H9 (cell line): ENCODE measurements at regions not wholly inside any gene's neighbourhood (a gene's known extent, or its start where the extent isn't known, plus 50 kb on each side); places are given as distances from the start of the nearest gene placed in this dataset.

Source experiments
- DNase-seq: peaks from one replicate; pipeline ENCODE4 v3.0.0-alpha.2; 2017
- H2AFZ ChIP-seq: one replicate; pipeline ENCODE4 v1.6.1; 2013; ENCODE audit warnings: mild to moderate bottlenecking, low read length, control low read depth, moderate library complexity
- H2AK5ac ChIP-seq: 2 replicates; pipeline ENCODE4 v1.6.1; 2013; ENCODE audit warnings: low read length, control low read depth, mixed read lengths; ENCODE audit not compliant: insufficient read length
- H2BK120ac ChIP-seq: one replicate; pipeline ENCODE4 v1.6.1; 2013; ENCODE audit warnings: low read depth, mild to moderate bottlenecking, low read length, control low read depth, inconsistent platforms; ENCODE audit not compliant: poor library complexity, severe bottlenecking
- H2BK12ac ChIP-seq: 2 replicates; pipeline ENCODE4 v1.6.1; 2013; ENCODE audit warnings: low read length, control low read depth, mixed read lengths, low read depth; ENCODE audit not compliant: insufficient read length
- H2BK15ac ChIP-seq: 2 replicates; pipeline ENCODE4 v1.6.1; 2013; ENCODE audit warnings: low read depth, low read length, control low read depth
- H2BK20ac ChIP-seq: one replicate; pipeline ENCODE4 v1.6.1; 2013; ENCODE audit warnings: low read depth, mild to moderate bottlenecking, low read length, control low read depth, inconsistent platforms; ENCODE audit not compliant: poor library complexity, severe bottlenecking
- H2BK5ac ChIP-seq: 2 replicates; pipeline ENCODE4 v1.6.1; 2013; ENCODE audit warnings: low read length, control low read depth, mixed read lengths; ENCODE audit not compliant: insufficient read length
- H3K14ac ChIP-seq: 2 replicates; pipeline ENCODE4 v1.6.1; 2013; ENCODE audit warnings: low read length, control low read depth; ENCODE audit not compliant: insufficient read depth
- H3K18ac ChIP-seq: 2 replicates; pipeline ENCODE4 v1.6.1; 2013; ENCODE audit warnings: low read depth, mild to moderate bottlenecking, mixed read lengths, low read length, control low read depth; ENCODE audit not compliant: insufficient read length
- H3K23ac ChIP-seq: 2 replicates; pipeline ENCODE4 v1.6.1; 2013; ENCODE audit warnings: low read length, control low read depth, mixed read lengths, low read depth; ENCODE audit not compliant: insufficient read length
- H3K23me2 ChIP-seq: 2 replicates; pipeline ENCODE4 v1.6.1; 2013; ENCODE audit warnings: low read depth, mild to moderate bottlenecking, mixed read lengths, low read length, control low read depth; ENCODE audit not compliant: insufficient read length, poor library complexity, severe bottlenecking
- H3K27ac ChIP-seq: 2 replicates; pipeline ENCODE4 v1.5.1; 2013; ENCODE audit warnings: low read length, control low read depth, mixed read lengths, low read depth; ENCODE audit not compliant: insufficient read length
- H3K27me3 ChIP-seq: 2 replicates; pipeline ENCODE4 v1.6.1; 2013; ENCODE audit warnings: low read length, control low read depth, inconsistent platforms; ENCODE audit not compliant: insufficient read depth
- H3K4ac ChIP-seq: 2 replicates; pipeline ENCODE4 v1.6.1; 2013; ENCODE audit warnings: low read depth, mild to moderate bottlenecking, control low read depth, inconsistent platforms, low read length, moderate library complexity
- H3K4me1 ChIP-seq: 2 replicates; pipeline ENCODE4 v1.6.1; 2013; ENCODE audit warnings: low read length, control low read depth, inconsistent platforms; ENCODE audit not compliant: insufficient read depth
- H3K4me2 ChIP-seq: 2 replicates; pipeline ENCODE4 v1.6.1; 2013; ENCODE audit warnings: low read length, control low read depth, mixed read lengths; ENCODE audit not compliant: insufficient read length, insufficient read depth
- H3K56ac ChIP-seq: 2 replicates; pipeline ENCODE4 v1.6.1; 2013; ENCODE audit warnings: low read depth, mild to moderate bottlenecking, mixed read lengths, low read length, control low read depth; ENCODE audit not compliant: insufficient read length
- H3K79me1 ChIP-seq: 2 replicates; pipeline ENCODE4 v1.6.1; 2013; ENCODE audit warnings: low read depth, mild to moderate bottlenecking, moderate library complexity, low read length, control low read depth, inconsistent platforms; ENCODE audit not compliant: insufficient read depth, poor library complexity, severe bottlenecking
- H3K79me2 ChIP-seq: 2 replicates; pipeline ENCODE4 v1.6.1; 2013; ENCODE audit warnings: low read length, control low read depth, inconsistent platforms; ENCODE audit not compliant: insufficient read depth
- H3K9ac ChIP-seq: 2 replicates; pipeline ENCODE4 v1.6.1; 2013; ENCODE audit warnings: low read length, control low read depth, mixed read lengths; ENCODE audit not compliant: insufficient read length; ENCODE audit errors: extremely low read depth
- H3K9me3 ChIP-seq: one replicate; pipeline ENCODE4 v1.6.1; 2013; ENCODE audit warnings: low read depth, low read length, inconsistent platforms; ENCODE audit not compliant: control insufficient read depth
- H3T11ph ChIP-seq: one replicate; pipeline ENCODE4 v1.6.1; 2013; ENCODE audit warnings: mild to moderate bottlenecking, low read length, control low read depth, inconsistent platforms
- H4K20me1 ChIP-seq: one replicate; pipeline ENCODE4 v1.6.1; 2013; ENCODE audit not compliant: control insufficient read depth, insufficient read length, insufficient read depth
- H4K5ac ChIP-seq: 2 replicates; pipeline ENCODE4 v1.6.1; 2013; ENCODE audit warnings: low read depth, mild to moderate bottlenecking, mixed read lengths, low read length, control low read depth; ENCODE audit not compliant: insufficient read length
- H4K8ac ChIP-seq: replicated peaks from 2 replicates; pipeline ENCODE4 v1.6.1; 2013; ENCODE audit warnings: low read length, control low read depth, mixed read lengths, low read depth; ENCODE audit not compliant: insufficient read length
- H4K91ac ChIP-seq: 2 replicates; pipeline ENCODE4 v1.6.1; 2013; ENCODE audit warnings: low read depth, mild to moderate bottlenecking, moderate library complexity, mixed read lengths, low read length, control low read depth; ENCODE audit not compliant: insufficient read length
- H3K27ac Mint-ChIP-seq, 3 experiments: 2 replicates in 2 of 3; 3 replicates in 1 of 3; pipeline ENCODE4 v1.8.0; 2020 to 2021; ENCODE audit warnings: mixed read lengths in 3 of 3, mild to moderate bottlenecking in 1 of 3, moderate library complexity in 1 of 3
- H3K27me3 Mint-ChIP-seq: 2 replicates; pipeline ENCODE4 v1.8.0; 2021; ENCODE audit warnings: low read depth, mild to moderate bottlenecking, moderate library complexity, mixed read lengths
- H3K36me3 Mint-ChIP-seq, 3 experiments: 2 replicates in 2 of 3; 3 replicates in 1 of 3; pipeline ENCODE4 v1.8.0; 2020 to 2021; ENCODE audit warnings: low read depth in 3 of 3, mixed read lengths in 3 of 3; ENCODE audit not compliant: insufficient read depth in 1 of 3
- H3K4me1 Mint-ChIP-seq, 2 experiments: 2 replicates each; pipeline ENCODE4 v1.8.0; 2020; ENCODE audit warnings: mixed read lengths in 2 of 2
- H3K4me3 Mint-ChIP-seq, 2 experiments: 2 replicates in 1 of 2; 3 replicates in 1 of 2; pipeline ENCODE4 v1.8.0; 2020 to 2021; ENCODE audit warnings: mild to moderate bottlenecking in 2 of 2, mixed read lengths in 2 of 2, moderate library complexity in 1 of 2
- H3K9me3 Mint-ChIP-seq, 2 experiments: 2 replicates in 1 of 2; 3 replicates in 1 of 2; pipeline ENCODE4 v1.8.0; 2020; ENCODE audit warnings: mild to moderate bottlenecking in 2 of 2, mixed read lengths in 2 of 2, moderate library complexity in 1 of 2
- CTCF ChIP-seq: fragments of 200-600 bp; sonication (generic); conservative IDR thresholded peaks from 3 replicates; pipeline ENCODE4 v1.8.0; 2021; ENCODE audit warnings: antibody characterized with exemption, mild to moderate bottlenecking
- WGBS: extraction: QIAGEN DNeasy Blood & Tissue Kit; methylation state at CpG from one replicate; pipeline ENCODE4 v1.1.7; 2013; ENCODE audit warnings: missing lambda C conversion rate, low lambda C conversion rate, mixed read lengths; ENCODE audit not compliant: insufficient read length; ENCODE audit errors: extremely low coverage; 5-methylcytosine and 5-hydroxymethylcytosine counted together

GRCh38 chr5:165448753-165449152, 1943.3 kb downstream of the MAT2B start:
- Histone ChIP-seq H3K4me2 (no peak overlapping the region), H4K20me1 (no peaks in the 10 kb centered on the region), H2BK20ac (no peak overlapping the region), H4K5ac (no peak overlapping the region), H3K23me2 (no peaks in the 10 kb centered on the region), H3K14ac (no peak overlapping the region), H2BK120ac (no peak overlapping the region), H2BK12ac (no peak overlapping the region), H3K9me3 (no peaks in the 10 kb centered on the region), H3K9ac (no peak overlapping the region), H3K56ac (no peak overlapping the region), H3K23ac (no peak overlapping the region), H4K8ac (no peak overlapping the region), H3K79me1 (no peaks in the 10 kb centered on the region), H3K18ac (no peak overlapping the region), H4K91ac (no peak overlapping the region), H3K27me3 (no peaks in the 10 kb centered on the region), H3K79me2 (no peaks in the 10 kb centered on the region), H3T11ph (no peak overlapping the region), H2AFZ (no peak overlapping the region), H3K4me1 (no peaks in the 10 kb centered on the region), H2BK5ac (no peak overlapping the region), H3K4ac (no peak overlapping the region), H3K27ac (no peak overlapping the region), H2BK15ac (no peak overlapping the region), H2AK5ac (no peak overlapping the region)
- no CpG with 5 or more reads among the region's 1 CpG for WGBS
- H3K27me3 Mint-ChIP-seq, result no peaks in the 10 kb centered on the region
- H3K9me3 Mint-ChIP-seq, result peaks cover 11% of the 10 kb centered on the region in 2 experiments
- H3K4me3 Mint-ChIP-seq, result no peak overlapping the region
- peaks cover 6 to 12% (median 7%) of the 10 kb centered on the region in 3 experiments for H3K36me3 Mint-ChIP-seq
- H3K27ac Mint-ChIP-seq, result no peak overlapping the region
- no peak for TF ChIP-seq CTCF
- no peak for DNase-seq
- no peaks in the 10 kb centered on the region for H3K4me1 Mint-ChIP-seq
